ENCODE measurements at regions not wholly inside any gene's neighbourhood (a gene's known extent, or its start where the extent isn't known, plus 50 kb on each side); places are given as distances from the start of the nearest gene placed in this dataset.
A peak's percentile ranks its signal among the peaks of the same experiment; 100 is the strongest.

GRCh38 chr20:60123652-60124051 lies 165.4 kb downstream of the CDH26 start:
- no peaks in the 10 kb centered on the region for H3K4me1 Mint-ChIP-seq (ENCODE audit: unreplicated experiment)
- peaks cover 7% of the 10 kb centered on the region for H3K27me3 Mint-ChIP-seq (ENCODE audit: unreplicated experiment)
- H3K27ac Mint-ChIP-seq (ENCODE audit: unreplicated experiment), result no peak overlapping the region
- H3K36me3 Mint-ChIP-seq (ENCODE audit: unreplicated experiment), result no peaks in the 10 kb centered on the region
- H3K4me3 Mint-ChIP-seq (ENCODE audit: unreplicated experiment), result no peak overlapping the region
- no peak for DNase-seq (ENCODE audit: extremely low spot score, unreplicated experiment)
- no peak for TF ChIP-seq CTCF (IDR thresholded peaks at IDR 0.05)
- no peaks in the 10 kb centered on the region for H3K9me3 Mint-ChIP-seq (ENCODE audit: unreplicated experiment)

GRCh38 chr20:60124776-60125381 lies 166.7 kb downstream of the CDH26 start:
- DNase-seq (ENCODE audit: extremely low spot score, unreplicated experiment), result no peak
- Mint-ChIP-seq H3K4me1 (ENCODE audit: unreplicated experiment) (no peaks in the 10 kb centered on the region), H3K27ac (ENCODE audit: unreplicated experiment) (no peak overlapping the region), H3K36me3 (ENCODE audit: unreplicated experiment) (no peaks in the 10 kb centered on the region), H3K4me3 (ENCODE audit: unreplicated experiment) (no peak overlapping the region), H3K27me3 (ENCODE audit: unreplicated experiment) (peaks cover 6% of the 10 kb centered on the region), H3K9me3 (ENCODE audit: unreplicated experiment) (no peaks in the 10 kb centered on the region)
- TF ChIP-seq CTCF (IDR thresholded peaks at IDR 0.05), result no peak

DNA sequence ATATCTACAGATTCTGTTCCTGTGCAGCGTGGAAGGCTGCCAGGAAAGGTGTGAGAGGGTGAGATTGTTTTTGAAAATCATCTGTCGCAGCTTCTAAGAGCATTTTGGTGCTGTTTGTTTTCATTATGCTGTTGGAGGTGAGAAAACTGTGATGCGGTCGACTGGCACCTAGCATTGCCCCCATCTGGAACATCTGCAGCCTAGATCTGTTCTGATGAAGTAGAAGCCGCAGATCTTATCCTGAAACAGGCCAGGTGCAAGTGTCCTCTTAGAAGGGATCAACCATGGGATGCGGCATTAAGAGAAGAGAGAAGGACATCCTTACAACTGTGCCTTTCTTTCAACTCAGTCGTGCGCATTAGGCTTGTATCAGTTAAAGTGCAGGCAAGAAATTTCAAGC lies 167.3 kb downstream of the CDH26 start:
- Mint-ChIP-seq H3K4me3 (ENCODE audit: unreplicated experiment) (no peak overlapping the region), H3K27ac (ENCODE audit: unreplicated experiment) (no peak overlapping the region), H3K36me3 (ENCODE audit: unreplicated experiment) (no peaks in the 10 kb centered on the region), H3K4me1 (ENCODE audit: unreplicated experiment) (no peaks in the 10 kb centered on the region), H3K9me3 (ENCODE audit: unreplicated experiment) (no peaks in the 10 kb centered on the region), H3K27me3 (ENCODE audit: unreplicated experiment) (peaks cover 6% of the 10 kb centered on the region)
- no peak for DNase-seq (ENCODE audit: extremely low spot score, unreplicated experiment)
- no peak for TF ChIP-seq CTCF (IDR thresholded peaks at IDR 0.05)

DNA sequence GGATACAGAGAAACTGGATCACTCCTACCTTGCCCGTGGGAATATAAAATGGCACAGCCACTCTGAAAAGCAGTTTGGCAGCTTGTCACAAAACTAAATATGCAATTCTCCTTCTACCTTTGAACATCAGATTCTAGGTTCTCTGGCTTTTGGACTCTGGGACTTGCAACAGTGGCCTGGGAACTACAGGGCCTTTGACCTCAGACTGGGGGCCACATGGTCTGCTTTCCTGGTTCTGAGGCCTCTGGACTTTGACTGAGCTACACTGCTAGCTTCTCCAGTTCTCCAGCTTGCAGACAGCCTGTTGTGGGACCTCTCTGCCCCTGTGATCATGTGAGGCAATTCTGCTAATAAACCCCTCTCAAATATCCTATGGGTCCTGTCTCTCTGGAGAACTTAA lies 168.8 kb downstream of the CDH26 start:
- Mint-ChIP-seq H3K4me1 (ENCODE audit: unreplicated experiment) (no peaks in the 10 kb centered on the region), H3K4me3 (ENCODE audit: unreplicated experiment) (no peak overlapping the region), H3K36me3 (ENCODE audit: unreplicated experiment) (no peaks in the 10 kb centered on the region), H3K27me3 (ENCODE audit: unreplicated experiment) (peaks cover 2% of the 10 kb centered on the region), H3K27ac (ENCODE audit: unreplicated experiment) (no peak overlapping the region), H3K9me3 (ENCODE audit: unreplicated experiment) (no peaks in the 10 kb centered on the region)
- no peak for TF ChIP-seq CTCF (IDR thresholded peaks at IDR 0.05)
- DNase-seq (ENCODE audit: extremely low spot score, unreplicated experiment), result no peak

DNA sequence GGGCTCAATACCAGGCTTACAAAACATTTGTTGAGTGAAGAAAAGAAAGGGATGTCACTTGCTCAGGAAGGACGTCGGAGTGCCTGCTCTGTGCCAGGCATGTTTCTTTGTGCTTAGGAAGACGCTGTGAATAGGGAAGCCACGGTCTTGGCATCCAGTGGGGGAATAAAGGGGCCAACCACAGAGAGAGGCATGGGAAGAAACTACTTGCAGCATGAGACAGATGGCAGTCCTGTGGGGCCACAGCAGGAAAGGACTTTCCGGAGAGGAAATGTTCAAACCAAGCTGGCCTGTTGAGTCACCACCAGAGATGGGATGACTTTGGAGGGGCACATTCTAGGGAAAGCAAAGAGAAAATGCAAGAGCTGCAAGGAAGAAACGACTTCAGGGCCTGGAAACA lies 173.2 kb downstream of the CDH26 start:
- Mint-ChIP-seq H3K36me3 (ENCODE audit: unreplicated experiment) (no peaks in the 10 kb centered on the region), H3K9me3 (ENCODE audit: unreplicated experiment) (no peaks in the 10 kb centered on the region), H3K27ac (ENCODE audit: unreplicated experiment) (no peak overlapping the region), H3K4me1 (ENCODE audit: unreplicated experiment) (no peaks in the 10 kb centered on the region), H3K4me3 (ENCODE audit: unreplicated experiment) (no peak overlapping the region), H3K27me3 (ENCODE audit: unreplicated experiment) (no peaks in the 10 kb centered on the region)
- TF ChIP-seq CTCF (IDR thresholded peaks at IDR 0.05), result no peak
- DNase-seq (ENCODE audit: extremely low spot score, unreplicated experiment), result peak; percentile 36
